ENCODE measurements at regions not wholly inside any gene's neighbourhood (a gene's known extent, or its start where the extent isn't known, plus 50 kb on each side); places are given as distances from the start of the nearest gene placed in this dataset.
"Not testable (repeated sequence)": the region's sequence is repeated elsewhere in the genome, so short reads cannot be mapped to it uniquely, and the experiment has no call there.

GRCh38 chr7:114076392-114077157 lies 157.8 kb upstream of the PPP1R3A start:
- H3K79me2 ChIP-seq (ENCODE audit: insufficient read depth, low read length); H3K36me3 ChIP-seq (replicated peaks in 1 of 2; ENCODE audit: control insufficient read depth in 1 of 2, insufficient read depth in 2 of 2, low read length in 2 of 2); H3K27ac ChIP-seq (ENCODE audit: low read depth in 1 of 2, low read length in 2 of 2); intact Hi-C loops (cut with micrococcal nuclease); H3K9ac ChIP-seq (ENCODE audit: insufficient read depth, low read length, poor library complexity, severe bottlenecking); H3K9me3 Mint-ChIP-seq; H3K36me3 Mint-ChIP-seq; H3K4me3 ChIP-seq (replicated peaks in 1 of 3; ENCODE audit: low read depth in 2 of 3, low read length in 3 of 3); H3K4me3 Mint-ChIP-seq; H3K4me1 Mint-ChIP-seq; H4K20me1 ChIP-seq (ENCODE audit: insufficient read depth, low read length); H3K9me3 ChIP-seq (replicated peaks in 1 of 2; ENCODE audit: control insufficient read depth in 1 of 2, insufficient read depth in 1 of 2, low read length in 2 of 2); DNase-seq; H3K27ac Mint-ChIP-seq; H3K4me2 ChIP-seq (replicated peaks; ENCODE audit: extremely low read depth, low read length, poor library complexity, severe bottlenecking); H2AFZ ChIP-seq (ENCODE audit: insufficient read depth, low read depth, low read length, poor library complexity, severe bottlenecking); H3K4me1 ChIP-seq (ENCODE audit: control insufficient read depth in 1 of 2, insufficient read depth in 2 of 2, low read length in 2 of 2): not testable (repeated sequence)
- 94% methylated on average over 28 of the region's 38 CpGs for WGBS (ENCODE audit: insufficient coverage)
- H3K27me3 Mint-ChIP-seq (ENCODE audit: low read depth in 3 of 3), result peaks cover 27 to 33% (median 28%) of the 10 kb centered on the region in 3 donors
- H3K27me3 ChIP-seq (ENCODE audit: control insufficient read depth in 2 of 2, insufficient read depth in 2 of 2, low read length in 2 of 2), result peaks cover 19 to 25% of the 10 kb centered on the region in 2 donors

GRCh38 chr7:114073701-114074100 lies 154.9 kb upstream of the PPP1R3A start:
- no peaks in the 10 kb centered on the region for H3K27me3 ChIP-seq (ENCODE audit: control insufficient read depth in 2 of 2, insufficient read depth in 2 of 2, low read length in 2 of 2)
- H3K36me3 ChIP-seq (replicated peaks in 1 of 2; ENCODE audit: control insufficient read depth in 1 of 2, insufficient read depth in 2 of 2, low read length in 2 of 2), result no peaks in the 10 kb centered on the region
- no peaks in the 10 kb centered on the region for H4K20me1 ChIP-seq (ENCODE audit: insufficient read depth, low read length)
- DNase-seq, result no peak
- Mint-ChIP-seq H3K27ac (no peak overlapping the region), H3K4me1 (no peaks in the 10 kb centered on the region), H3K27me3 (ENCODE audit: low read depth in 3 of 3) (peaks cover 7 to 12% (median 8%) of the 10 kb centered on the region in 3 donors), H3K36me3 (no peaks in the 10 kb centered on the region), H3K9me3 (peaks cover 0 to 5% (median 0%) of the 10 kb centered on the region in 7 donors), H3K4me3 (no peak overlapping the region)
- no peak overlapping the region for H2AFZ ChIP-seq (ENCODE audit: insufficient read depth, low read depth, low read length, poor library complexity, severe bottlenecking)
- 0% methylated on average over 1 of the region's 2 CpGs for WGBS (ENCODE audit: insufficient coverage)
- H3K79me2 ChIP-seq (ENCODE audit: insufficient read depth, low read length), result no peaks in the 10 kb centered on the region
- no peak overlapping the region for H3K4me3 ChIP-seq (replicated peaks in 1 of 3; ENCODE audit: low read depth in 2 of 3, low read length in 3 of 3)
- intact Hi-C loops (cut with micrococcal nuclease), result no loop called here
- no peak overlapping the region for H3K4me2 ChIP-seq (replicated peaks; ENCODE audit: extremely low read depth, low read length, poor library complexity, severe bottlenecking)
- TF ChIP-seq CTCF (IDR thresholded peaks at IDR 0.05), result no peak
- no peaks in the 10 kb centered on the region for H3K4me1 ChIP-seq (ENCODE audit: control insufficient read depth in 1 of 2, insufficient read depth in 2 of 2, low read length in 2 of 2)
- H3K27ac ChIP-seq (ENCODE audit: low read depth in 1 of 2, low read length in 2 of 2), result no peak overlapping the region
- H3K9ac ChIP-seq (ENCODE audit: insufficient read depth, low read length, poor library complexity, severe bottlenecking), result no peak overlapping the region
- H3K9me3 ChIP-seq (replicated peaks in 1 of 2; ENCODE audit: control insufficient read depth in 1 of 2, insufficient read depth in 1 of 2, low read length in 2 of 2), result no peaks in the 10 kb centered on the region
